ENCODE measurements at regions not wholly inside any gene's neighbourhood (a gene's known extent, or its start where the extent isn't known, plus 50 kb on each side); places are given as distances from the start of the nearest gene placed in this dataset.
A peak's percentile ranks its signal among the peaks of the same experiment; 100 is the strongest.

- H3K27me3 ChIP-seq (ENCODE audit: control insufficient read depth in 2 of 2, insufficient read depth in 1 of 2, low read length in 1 of 2), result no peaks in the 10 kb centered on the region
- WGBS, result 94% methylated on average over 5 of the region's 5 CpGs
- H3K4me1 ChIP-seq (ENCODE audit: control insufficient read depth in 2 of 2, insufficient read depth in 2 of 2, low read length in 2 of 2), result peaks cover 0 to 4% of the 10 kb centered on the region in 2 donors
- no peak overlapping the region for H3K27ac ChIP-seq (ENCODE audit: low read depth in 1 of 2, low read length in 1 of 2)
- H3K9me3 ChIP-seq (ENCODE audit: control insufficient read depth in 2 of 2, insufficient read depth in 1 of 2, low read length in 1 of 2), result no peaks in the 10 kb centered on the region
- no peaks in the 10 kb centered on the region for H3K36me3 ChIP-seq (ENCODE audit: control insufficient read depth in 2 of 2, insufficient read depth in 2 of 2, low read length in 1 of 2)
- no peak for DNase-seq (ENCODE audit: low read depth in 6 of 9, low spot score in 9 of 9)
- no peak overlapping the region for H3K4me3 ChIP-seq (ENCODE audit: low read length in 2 of 2)
These were observed 228.1 kb upstream of the PROK2 start for GRCh38 chr3:72013084-72013483.

- 97% methylated on average over 5 of the region's 5 CpGs for WGBS
- Histone ChIP-seq H3K4me3 (ENCODE audit: low read length in 2 of 2) (no peak overlapping the region), H3K4me1 (ENCODE audit: control insufficient read depth in 2 of 2, insufficient read depth in 2 of 2, low read length in 2 of 2) (peaks cover 0 to 4% of the 10 kb centered on the region in 2 donors)
These were observed 227.4 kb upstream of the PROK2 start for GRCh38 chr3:72012363-72012762.

GRCh38 chr3:72011485-72011884, 226.5 kb upstream of the PROK2 start:
- Histone ChIP-seq H3K27ac (ENCODE audit: low read depth in 1 of 2, low read length in 1 of 2) (no peak overlapping the region), H3K27me3 (ENCODE audit: control insufficient read depth in 2 of 2, insufficient read depth in 1 of 2, low read length in 1 of 2) (no peaks in the 10 kb centered on the region), H3K4me1 (ENCODE audit: control insufficient read depth in 2 of 2, insufficient read depth in 2 of 2, low read length in 2 of 2) (peaks cover 0 to 4% of the 10 kb centered on the region in 2 donors), H3K36me3 (ENCODE audit: control insufficient read depth in 2 of 2, insufficient read depth in 2 of 2, low read length in 1 of 2) (no peaks in the 10 kb centered on the region), H3K4me3 (ENCODE audit: low read length in 2 of 2) (no peak overlapping the region), H3K9me3 (ENCODE audit: control insufficient read depth in 2 of 2, insufficient read depth in 1 of 2, low read length in 1 of 2) (peaks cover 1 to 4% of the 10 kb centered on the region in 2 donors)
- DNase-seq (ENCODE audit: low read depth in 6 of 9, low spot score in 9 of 9), result no peak
- WGBS, result 97% methylated on average over 4 of the region's 4 CpGs

More at GRCh38 chr3:72012363-72012762, 227.4 kb upstream of the PROK2 start:
- Histone ChIP-seq H3K9me3 (ENCODE audit: control insufficient read depth in 2 of 2, insufficient read depth in 1 of 2, low read length in 1 of 2) (no peaks in the 10 kb centered on the region), H3K27ac (ENCODE audit: low read depth in 1 of 2, low read length in 1 of 2) (no peak overlapping the region), H3K27me3 (ENCODE audit: control insufficient read depth in 2 of 2, insufficient read depth in 1 of 2, low read length in 1 of 2) (no peaks in the 10 kb centered on the region), H3K36me3 (ENCODE audit: control insufficient read depth in 2 of 2, insufficient read depth in 2 of 2, low read length in 1 of 2) (no peaks in the 10 kb centered on the region)
- no peak for DNase-seq (ENCODE audit: low read depth in 6 of 9, low spot score in 9 of 9)

GRCh38 chr3:72009851-72010443, 225.0 kb upstream of the PROK2 start:
- Histone ChIP-seq H3K4me1 (ENCODE audit: control insufficient read depth in 2 of 2, insufficient read depth in 2 of 2, low read length in 2 of 2) (peaks cover 0 to 4% of the 10 kb centered on the region in 2 donors), H3K9me3 (ENCODE audit: control insufficient read depth in 2 of 2, insufficient read depth in 1 of 2, low read length in 1 of 2) (peaks cover 1 to 8% of the 10 kb centered on the region in 2 donors), H3K27me3 (ENCODE audit: control insufficient read depth in 2 of 2, insufficient read depth in 1 of 2, low read length in 1 of 2) (no peaks in the 10 kb centered on the region), H3K4me3 (ENCODE audit: low read length in 2 of 2) (no peak overlapping the region), H3K36me3 (ENCODE audit: control insufficient read depth in 2 of 2, insufficient read depth in 2 of 2, low read length in 1 of 2) (no peaks in the 10 kb centered on the region), H3K27ac (ENCODE audit: low read depth in 1 of 2, low read length in 1 of 2) (no peak overlapping the region)
- peak in 1 of 9 donors; percentile 24 for DNase-seq (ENCODE audit: low read depth in 6 of 9, low spot score in 9 of 9)
- WGBS, result 93% methylated on average over 8 of the region's 8 CpGs

- no peaks in the 10 kb centered on the region for H3K27me3 ChIP-seq (ENCODE audit: control insufficient read depth in 2 of 2, insufficient read depth in 1 of 2, low read length in 1 of 2)
- no peaks in the 10 kb centered on the region for H3K36me3 ChIP-seq (ENCODE audit: control insufficient read depth in 2 of 2, insufficient read depth in 2 of 2, low read length in 1 of 2)
- peaks cover 1 to 8% of the 10 kb centered on the region in 2 donors for H3K9me3 ChIP-seq (ENCODE audit: control insufficient read depth in 2 of 2, insufficient read depth in 1 of 2, low read length in 1 of 2)
- peaks cover 0 to 4% of the 10 kb centered on the region in 2 donors for H3K4me1 ChIP-seq (ENCODE audit: control insufficient read depth in 2 of 2, insufficient read depth in 2 of 2, low read length in 2 of 2)
- 96% methylated on average over 5 of the region's 5 CpGs for WGBS
- H3K4me3 ChIP-seq (ENCODE audit: low read length in 2 of 2), result no peak overlapping the region
- H3K27ac ChIP-seq (ENCODE audit: low read depth in 1 of 2, low read length in 1 of 2), result no peak overlapping the region
- DNase-seq (ENCODE audit: low read depth in 6 of 9, low spot score in 9 of 9), result no peak
These were observed 223.5 kb upstream of the PROK2 start for GRCh38 chr3:72008226-72008996.

GRCh38 chr3:72006631-72007556, 221.9 kb upstream of the PROK2 start:
- H3K36me3 ChIP-seq (ENCODE audit: control insufficient read depth in 2 of 2, insufficient read depth in 2 of 2, low read length in 1 of 2), result no peaks in the 10 kb centered on the region
- H3K4me1 ChIP-seq (ENCODE audit: control insufficient read depth in 2 of 2, insufficient read depth in 2 of 2, low read length in 2 of 2), result peaks cover 0 to 8% of the 10 kb centered on the region in 2 donors
- H3K27ac ChIP-seq (ENCODE audit: low read depth in 1 of 2, low read length in 1 of 2), result no peak overlapping the region
- no peak for DNase-seq (ENCODE audit: low read depth in 6 of 9, low spot score in 9 of 9)
- no peaks in the 10 kb centered on the region for H3K27me3 ChIP-seq (ENCODE audit: control insufficient read depth in 2 of 2, insufficient read depth in 1 of 2, low read length in 1 of 2)
- peaks cover 1 to 8% of the 10 kb centered on the region in 2 donors for H3K9me3 ChIP-seq (ENCODE audit: control insufficient read depth in 2 of 2, insufficient read depth in 1 of 2, low read length in 1 of 2)
- H3K4me3 ChIP-seq (ENCODE audit: low read length in 2 of 2), result no peak overlapping the region
- WGBS, result 98% methylated on average over 12 of the region's 12 CpGs

- peaks cover 1 to 8% of the 10 kb centered on the region in 2 donors for H3K9me3 ChIP-seq (ENCODE audit: control insufficient read depth in 2 of 2, insufficient read depth in 1 of 2, low read length in 1 of 2)
- no peak overlapping the region for H3K27ac ChIP-seq (ENCODE audit: low read depth in 1 of 2, low read length in 1 of 2)
- H3K4me3 ChIP-seq (ENCODE audit: low read length in 2 of 2), result no peak overlapping the region
- 96% methylated on average over 5 of the region's 5 CpGs for WGBS
- DNase-seq (ENCODE audit: low read depth in 6 of 9, low spot score in 9 of 9), result no peak
- H3K4me1 ChIP-seq (ENCODE audit: control insufficient read depth in 2 of 2, insufficient read depth in 2 of 2, low read length in 2 of 2), result peaks cover 0 to 4% of the 10 kb centered on the region in 2 donors
- H3K36me3 ChIP-seq (ENCODE audit: control insufficient read depth in 2 of 2, insufficient read depth in 2 of 2, low read length in 1 of 2), result no peaks in the 10 kb centered on the region
- no peaks in the 10 kb centered on the region for H3K27me3 ChIP-seq (ENCODE audit: control insufficient read depth in 2 of 2, insufficient read depth in 1 of 2, low read length in 1 of 2)
These were observed 219.9 kb upstream of the PROK2 start for GRCh38 chr3:72004749-72005292.

GRCh38 chr3:72003936-72004335, 219.0 kb upstream of the PROK2 start:
- no peaks in the 10 kb centered on the region for H3K36me3 ChIP-seq (ENCODE audit: control insufficient read depth in 2 of 2, insufficient read depth in 2 of 2, low read length in 1 of 2)
- H3K4me3 ChIP-seq (ENCODE audit: low read length in 2 of 2), result no peak overlapping the region
- no peak for DNase-seq (ENCODE audit: low read depth in 6 of 9, low spot score in 9 of 9)
- 97% methylated on average over 2 of the region's 2 CpGs for WGBS
- no peak overlapping the region for H3K27ac ChIP-seq (ENCODE audit: low read depth in 1 of 2, low read length in 1 of 2)
- peaks cover 1 to 8% of the 10 kb centered on the region in 2 donors for H3K9me3 ChIP-seq (ENCODE audit: control insufficient read depth in 2 of 2, insufficient read depth in 1 of 2, low read length in 1 of 2)
- H3K4me1 ChIP-seq (ENCODE audit: control insufficient read depth in 2 of 2, insufficient read depth in 2 of 2, low read length in 2 of 2), result peaks cover 0 to 4% of the 10 kb centered on the region in 2 donors
- H3K27me3 ChIP-seq (ENCODE audit: control insufficient read depth in 2 of 2, insufficient read depth in 1 of 2, low read length in 1 of 2), result no peaks in the 10 kb centered on the region

Measured in thymus (tissue), 11 donors.